Right lobe of liver (tissue), 6 donors: ENCODE measurements at regions not wholly inside any gene's neighbourhood (a gene's known extent, or its start where the extent isn't known, plus 50 kb on each side); places are given as distances from the start of the nearest gene placed in this dataset.
"Not testable (repeated sequence)": the region's sequence is repeated elsewhere in the genome, so short reads cannot be mapped to it uniquely, and the experiment has no call there.

Source experiments
- ATAC-seq, 4 donors: fragments of 200-7000 bp; cut with Tn5 transposase; one replicate each; pipeline ENCODE4 v1.9.1; 2020; ENCODE audit warnings: mild to moderate bottlenecking in 4 of 4, moderate library complexity in 4 of 4
- DNase-seq, 3 donors: peaks; one replicate each; pipeline ENCODE4 v3.0.0-alpha.2; 2020
- H3K27ac ChIP-seq, 3 donors: fragments of 200-600 bp; one replicate each; pipeline ENCODE4 v1.8.0; 2022
- H3K27me3 ChIP-seq, 2 donors: fragments of 200-600 bp; one replicate each; pipeline ENCODE4 v1.8.0; 2022
- H3K36me3 ChIP-seq, 4 donors: fragments of 200-600 bp; sonication (generic) in 1 of 4; one replicate each; pipeline versions ENCODE4 v1.5.1 to v1.8.0; 2017 to 2022; ENCODE audit warnings: control low read depth in 1 of 4
- H3K4me1 ChIP-seq, 4 donors: fragments of 200-600 bp; sonication (generic) in 1 of 4; one replicate each; pipeline versions ENCODE4 v1.5.1 to v1.8.0; 2017 to 2022; ENCODE audit warnings: control low read depth in 1 of 4
- H3K4me3 ChIP-seq, 3 donors: fragments of 200-600 bp; one replicate each; pipeline ENCODE4 v1.8.0; 2022
- H3K9me3 ChIP-seq, 4 donors: fragments of 200-600 bp; sonication (generic) in 1 of 4; one replicate each; pipeline versions ENCODE4 v1.5.1 to v1.8.0; 2017 to 2022; ENCODE audit warnings: control low read depth in 1 of 4
- POLR2A ChIP-seq: fragments of 450-650 bp; IDR thresholded peaks from one replicate; pipeline ENCODE4 v1.6.1; 2017; ENCODE audit warnings: antibody characterized with exemption, mild to moderate bottlenecking
- WGBS: methylation state at CpG from one replicate; pipeline ENCODE4 v1.1.6; 2018; ENCODE audit warnings: low coverage, low lambda C conversion rate; ENCODE audit not compliant: insufficient coverage; ENCODE audit errors: missing lambda C conversion rate; 5-methylcytosine and 5-hydroxymethylcytosine counted together
- intact Hi-C, 2 donors: fragments of 100-400 bp; cut with DNase I; formaldehyde crosslinking; loops; one replicate each; pipeline versions ENCODE4 v1.11.2 to v1.14.1; 2022
- TF ChIP-seq, protein P1 (sequence below), 4 donors: fragments of 200-600 bp in 3 of 4; fragments of 450-650 bp in 1 of 4; IDR thresholded peaks; one replicate each; pipeline versions ENCODE4 v1.5.1 to v1.8.0; 2016 to 2022; ENCODE audit warnings: antibody characterized with exemption in 4 of 4, mild to moderate bottlenecking in 2 of 4
- donor health status: DM: no; HTN: yes; CAD: no.
- donor health status: DM: no; HTN: no; CAD: no.
- donor health status: DM: no; HTN: no; CAD: no.
- donor health status: DM: no; HTN: yes; CAD: no.
- donor health status: DM: no; HTN: yes; CAD: no.

DNA sequence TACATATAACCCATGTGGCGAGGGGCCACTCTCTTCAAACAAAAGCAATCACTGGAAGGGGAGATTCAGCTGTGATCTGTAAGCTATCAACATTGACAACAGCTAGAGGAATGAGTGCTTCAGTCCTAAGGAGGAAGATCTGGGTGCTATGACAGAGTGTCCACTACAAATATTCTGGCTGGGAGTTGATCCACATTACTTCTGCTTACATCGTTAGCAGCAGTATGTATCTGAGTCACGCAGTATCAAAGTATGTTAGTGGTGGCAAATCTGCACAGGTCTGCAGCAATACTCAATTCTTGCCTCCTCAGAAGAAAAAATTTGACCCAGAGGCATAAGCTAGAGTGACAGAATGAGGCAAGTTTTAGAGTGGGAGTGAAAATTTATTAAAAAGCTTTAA lies 267.0 kb downstream of the PTH2R start:
- DNase-seq: no peak
- no peak for TF ChIP-seq POLR2A
- TF ChIP-seq, protein P1, sequence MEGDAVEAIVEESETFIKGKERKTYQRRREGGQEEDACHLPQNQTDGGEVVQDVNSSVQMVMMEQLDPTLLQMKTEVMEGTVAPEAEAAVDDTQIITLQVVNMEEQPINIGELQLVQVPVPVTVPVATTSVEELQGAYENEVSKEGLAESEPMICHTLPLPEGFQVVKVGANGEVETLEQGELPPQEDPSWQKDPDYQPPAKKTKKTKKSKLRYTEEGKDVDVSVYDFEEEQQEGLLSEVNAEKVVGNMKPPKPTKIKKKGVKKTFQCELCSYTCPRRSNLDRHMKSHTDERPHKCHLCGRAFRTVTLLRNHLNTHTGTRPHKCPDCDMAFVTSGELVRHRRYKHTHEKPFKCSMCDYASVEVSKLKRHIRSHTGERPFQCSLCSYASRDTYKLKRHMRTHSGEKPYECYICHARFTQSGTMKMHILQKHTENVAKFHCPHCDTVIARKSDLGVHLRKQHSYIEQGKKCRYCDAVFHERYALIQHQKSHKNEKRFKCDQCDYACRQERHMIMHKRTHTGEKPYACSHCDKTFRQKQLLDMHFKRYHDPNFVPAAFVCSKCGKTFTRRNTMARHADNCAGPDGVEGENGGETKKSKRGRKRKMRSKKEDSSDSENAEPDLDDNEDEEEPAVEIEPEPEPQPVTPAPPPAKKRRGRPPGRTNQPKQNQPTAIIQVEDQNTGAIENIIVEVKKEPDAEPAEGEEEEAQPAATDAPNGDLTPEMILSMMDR (IDR thresholded peaks at IDR 0.05): no peak
- Histone ChIP-seq H3K4me1 (no peaks in the 10 kb centered on the region), H3K4me3 (no peak overlapping the region), H3K36me3 (no peaks in the 10 kb centered on the region), H3K27me3 (no peaks in the 10 kb centered on the region), H3K27ac (no peak overlapping the region), H3K9me3 (no peaks in the 10 kb centered on the region)
- WGBS: 43% methylated on average over 3 of the region's 3 CpGs
- no peak for ATAC-seq
- intact Hi-C loops: no loop called here

DNA sequence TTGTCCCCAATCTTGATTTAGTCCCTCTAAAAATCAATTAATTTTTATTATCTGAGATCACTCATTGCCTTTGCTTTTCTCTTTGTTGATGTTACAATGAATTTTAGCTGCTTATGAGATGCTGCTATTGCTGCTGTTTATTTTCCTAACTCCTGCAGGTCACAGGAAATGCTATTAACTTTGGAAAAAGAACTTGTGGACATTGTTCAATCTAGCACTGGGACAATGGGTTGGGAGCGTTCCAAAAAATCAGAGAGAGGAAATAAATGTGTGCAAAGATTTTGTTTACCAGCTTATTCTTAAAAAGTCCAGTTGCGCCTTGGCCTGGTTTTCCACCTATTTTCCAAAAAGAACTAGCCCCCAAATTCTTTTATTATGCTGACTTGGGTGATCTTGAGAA lies 268.3 kb downstream of the PTH2R start:
- intact Hi-C loops: no loop called here
- H3K27ac ChIP-seq: no peak overlapping the region
- H3K27me3 ChIP-seq: no peaks in the 10 kb centered on the region
- H3K4me3 ChIP-seq: no peak overlapping the region
- no peak for DNase-seq
- no peaks in the 10 kb centered on the region for H3K36me3 ChIP-seq
- WGBS: 39% methylated on average over 2 of the region's 2 CpGs
- TF ChIP-seq POLR2A: no peak
- TF ChIP-seq, protein P1 (IDR thresholded peaks at IDR 0.05): no peak
- no peaks in the 10 kb centered on the region for H3K4me1 ChIP-seq
- ATAC-seq: no peak
- no peaks in the 10 kb centered on the region for H3K9me3 ChIP-seq

DNA sequence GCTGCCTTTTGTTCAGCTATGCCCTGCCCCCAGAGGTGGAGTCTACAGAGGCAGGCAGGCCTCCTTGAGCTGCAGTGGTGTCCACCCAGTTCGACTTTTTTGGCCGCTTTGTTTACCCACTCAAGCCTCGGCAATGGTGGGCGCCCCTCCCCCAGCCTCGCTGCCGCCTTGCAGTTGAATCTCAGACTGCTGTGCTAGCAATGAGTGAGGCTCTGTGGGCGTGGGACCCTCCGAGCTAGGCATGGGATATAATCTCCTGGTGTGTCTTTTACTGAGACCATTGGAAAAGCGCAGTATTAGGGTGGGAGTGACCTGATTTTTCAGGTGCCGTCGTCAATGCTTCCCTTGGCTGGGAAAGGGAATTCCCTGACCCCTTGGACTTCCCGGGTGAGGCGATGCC lies 279.3 kb downstream of the PTH2R start:
- H3K4me1 ChIP-seq, H3K9me3 ChIP-seq, H3K27me3 ChIP-seq, H3K4me3 ChIP-seq, H3K36me3 ChIP-seq, ATAC-seq, H3K27ac ChIP-seq, intact Hi-C loops: not testable (repeated sequence)
- WGBS: 73% methylated on average over 8 of the region's 13 CpGs
- DNase-seq: peak in 1 of 3 donors; percentile 33

DNA sequence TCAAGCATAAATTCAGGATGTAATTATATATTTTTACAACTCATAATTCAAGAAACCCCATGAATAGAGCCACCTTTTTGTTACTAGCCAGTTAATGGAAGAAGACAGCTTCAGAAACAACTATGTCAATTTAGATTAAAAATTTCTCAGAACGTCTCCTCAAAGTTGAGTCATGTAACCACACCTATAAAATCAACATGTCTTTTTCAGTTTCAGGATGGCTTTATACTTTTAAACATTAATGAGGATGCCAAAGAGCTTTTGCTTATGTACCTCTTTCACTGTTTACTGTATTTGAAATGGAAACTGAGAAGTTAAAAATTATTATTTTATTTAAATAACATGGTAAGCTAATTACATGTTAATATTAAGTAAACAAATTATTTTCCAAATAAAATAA lies 280.1 kb downstream of the PTH2R start:
- ATAC-seq (no peak), DNase-seq (no peak)
- no peaks in the 10 kb centered on the region for H3K4me1 ChIP-seq
- TF ChIP-seq POLR2A: no peak
- TF ChIP-seq, protein P1 (IDR thresholded peaks at IDR 0.05): no peak
- H3K27me3 ChIP-seq: no peaks in the 10 kb centered on the region
- intact Hi-C loops: no loop called here
- no peak overlapping the region for H3K27ac ChIP-seq
- H3K36me3 ChIP-seq: no peaks in the 10 kb centered on the region
- H3K4me3 ChIP-seq: no peak overlapping the region
- 59% methylated on average over 1 of the region's 1 CpG for WGBS
- no peaks in the 10 kb centered on the region for H3K9me3 ChIP-seq

DNA sequence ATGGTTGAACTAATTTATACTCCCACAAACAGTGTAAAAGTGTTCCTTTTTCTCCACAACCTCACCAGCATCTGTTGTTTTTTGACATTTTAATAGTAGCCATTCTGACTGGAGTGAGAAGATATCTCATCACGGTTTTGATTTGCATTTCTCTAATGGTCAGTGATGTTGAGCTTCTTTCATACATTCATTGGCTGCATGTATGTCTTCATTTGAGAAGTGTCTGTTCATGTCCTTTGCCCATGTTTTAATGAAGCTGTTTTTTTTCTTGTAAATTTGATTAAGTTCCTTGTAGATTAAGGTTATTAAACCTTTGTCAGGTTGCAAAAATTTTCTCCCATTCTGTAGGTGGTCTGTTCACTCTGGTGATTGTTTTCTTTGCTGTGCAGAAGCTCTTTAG lies 281.1 kb downstream of the PTH2R start:
- H3K36me3 ChIP-seq, H3K9me3 ChIP-seq, intact Hi-C loops, DNase-seq, H3K27ac ChIP-seq, H3K4me1 ChIP-seq, ATAC-seq, H3K4me3 ChIP-seq, H3K27me3 ChIP-seq: not testable (repeated sequence)
- 80% methylated on average over 1 of the region's 1 CpG for WGBS

DNA sequence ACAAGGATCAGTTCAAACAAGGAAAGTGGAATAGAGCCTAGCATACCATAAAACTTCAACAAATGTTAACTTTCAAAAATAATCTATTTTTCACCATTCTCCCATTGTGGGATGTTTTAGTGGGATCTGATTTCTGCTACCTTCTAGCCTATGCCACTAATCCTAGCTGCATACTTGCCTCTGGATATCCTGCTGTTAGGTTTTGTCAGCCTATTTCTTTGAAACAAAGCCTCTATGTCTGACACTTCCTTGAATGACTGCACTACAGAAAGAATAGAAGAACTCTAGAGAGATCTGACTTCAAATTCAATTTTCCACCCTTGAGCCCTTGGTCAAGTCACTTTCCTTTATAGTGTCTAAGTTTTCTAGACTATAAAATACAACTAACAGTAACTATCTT lies 291.5 kb downstream of the PTH2R start:
- no peak for TF ChIP-seq POLR2A
- TF ChIP-seq, protein P1 (IDR thresholded peaks at IDR 0.05): no peak
- Histone ChIP-seq H3K27ac (no peak overlapping the region), H3K27me3 (no peaks in the 10 kb centered on the region), H3K4me1 (no peaks in the 10 kb centered on the region), H3K9me3 (no peaks in the 10 kb centered on the region), H3K4me3 (no peak overlapping the region), H3K36me3 (no peaks in the 10 kb centered on the region)
- intact Hi-C loops: no loop called here
- DNase-seq (no peak), ATAC-seq (no peak)
